ENCODE measurements at regions not wholly inside any gene's neighbourhood (a gene's known extent, or its start where the extent isn't known, plus 50 kb on each side); places are given as distances from the start of the nearest gene placed in this dataset.
"Not testable (repeated sequence)": the region's sequence is repeated elsewhere in the genome, so short reads cannot be mapped to it uniquely, and the experiment has no call there.

GRCh38 chr20:11976966-11977365 lies 59.3 kb downstream of the BTBD3 start:
- DNase-seq (ENCODE audit: low read depth in 4 of 4, low spot score in 1 of 4): no peak

GRCh38 chr20:11978496-11978895 lies 60.8 kb downstream of the BTBD3 start:
- no peak for DNase-seq (ENCODE audit: low read depth in 4 of 4, low spot score in 1 of 4)

DNA sequence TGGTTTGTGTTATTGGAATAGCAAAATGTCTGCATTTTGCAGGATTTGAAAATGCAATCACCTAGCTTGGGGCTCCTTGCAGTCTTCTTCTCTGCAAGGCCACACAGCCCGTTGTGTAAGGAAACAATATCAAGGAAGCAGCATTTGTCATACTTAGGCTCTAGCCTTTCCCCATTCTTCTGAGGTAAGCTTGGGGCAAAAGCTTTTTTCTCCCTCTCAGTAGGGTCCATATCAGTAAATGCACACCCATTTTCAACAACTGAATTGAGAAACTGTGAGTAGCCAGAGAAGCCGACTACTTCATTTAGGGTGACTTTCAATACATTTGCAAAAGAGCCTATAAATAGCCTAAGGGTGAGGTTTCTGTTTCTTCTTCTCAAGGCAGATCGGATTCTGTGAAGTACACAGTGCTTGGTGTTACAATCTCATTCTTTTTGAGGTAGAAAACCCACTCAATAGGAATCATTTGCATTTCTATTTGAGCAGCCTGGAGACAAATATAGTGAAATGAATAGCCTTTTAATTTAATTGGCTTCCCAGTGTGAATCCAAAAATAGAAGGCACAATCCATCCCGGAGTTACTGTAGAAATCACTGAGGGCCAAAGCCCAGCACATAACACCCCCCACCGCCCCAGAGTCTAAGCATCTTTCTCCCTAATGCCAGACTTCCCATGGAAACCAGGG lies 61.8 kb downstream of the BTBD3 start:
- DNase-seq (ENCODE audit: low read depth in 4 of 4, low spot score in 1 of 4): no peak

DNA sequence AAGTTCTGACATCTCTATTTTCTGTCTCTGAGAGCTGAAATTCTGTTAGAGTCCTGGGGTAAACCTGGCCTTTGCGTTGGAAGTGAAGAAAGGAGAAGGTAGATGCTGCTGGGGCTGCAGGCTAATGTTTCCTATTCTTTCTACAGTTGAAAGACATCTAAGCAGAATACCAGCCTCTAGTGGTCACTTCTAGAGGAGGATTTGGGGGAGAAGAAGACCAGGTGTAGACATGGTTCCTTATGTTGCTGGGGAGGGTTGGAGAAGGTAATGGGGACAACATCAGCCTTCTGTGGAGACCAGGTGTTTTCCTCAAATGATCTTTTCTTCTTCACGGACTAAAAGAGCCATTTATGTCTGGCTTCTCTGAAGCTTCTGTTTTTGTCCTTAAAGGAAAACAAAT lies 62.6 kb downstream of the BTBD3 start:
- no peak for DNase-seq (ENCODE audit: low read depth in 4 of 4, low spot score in 1 of 4)

DNA sequence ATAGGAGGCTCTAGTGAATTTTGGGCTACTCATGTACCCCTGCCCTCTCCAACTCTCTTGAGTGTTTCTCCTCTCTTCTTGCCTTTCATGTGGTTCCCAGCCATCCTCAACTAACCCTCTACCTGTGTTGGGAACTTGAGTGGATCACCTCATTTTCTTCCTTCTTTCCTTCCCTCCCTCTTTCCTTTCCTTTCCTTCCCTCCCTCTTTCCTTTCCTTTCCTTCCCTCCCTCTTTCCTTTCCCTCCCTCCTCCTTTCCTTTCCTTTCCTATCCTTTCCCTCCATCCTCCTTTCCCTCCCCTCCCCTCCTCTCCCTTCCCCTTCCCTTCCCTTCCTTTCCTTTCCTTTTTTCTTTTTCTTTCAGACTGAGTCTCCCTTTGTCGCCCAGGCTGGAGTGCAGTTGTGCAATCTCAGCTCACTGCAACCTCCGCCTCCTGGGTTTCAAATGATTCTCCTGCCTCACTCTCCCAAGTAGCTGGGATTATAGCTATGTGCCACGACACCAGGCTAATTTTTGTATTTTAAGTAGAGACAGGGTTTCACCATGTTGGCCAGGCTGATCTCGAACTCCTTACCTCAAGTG lies 63.8 kb downstream of the BTBD3 start:
- no peak for DNase-seq (ENCODE audit: low read depth in 4 of 4, low spot score in 1 of 4)

GRCh38 chr20:11982289-11982954 lies 64.7 kb downstream of the BTBD3 start:
- no peak for DNase-seq (ENCODE audit: low read depth in 4 of 4, low spot score in 1 of 4)

DNA sequence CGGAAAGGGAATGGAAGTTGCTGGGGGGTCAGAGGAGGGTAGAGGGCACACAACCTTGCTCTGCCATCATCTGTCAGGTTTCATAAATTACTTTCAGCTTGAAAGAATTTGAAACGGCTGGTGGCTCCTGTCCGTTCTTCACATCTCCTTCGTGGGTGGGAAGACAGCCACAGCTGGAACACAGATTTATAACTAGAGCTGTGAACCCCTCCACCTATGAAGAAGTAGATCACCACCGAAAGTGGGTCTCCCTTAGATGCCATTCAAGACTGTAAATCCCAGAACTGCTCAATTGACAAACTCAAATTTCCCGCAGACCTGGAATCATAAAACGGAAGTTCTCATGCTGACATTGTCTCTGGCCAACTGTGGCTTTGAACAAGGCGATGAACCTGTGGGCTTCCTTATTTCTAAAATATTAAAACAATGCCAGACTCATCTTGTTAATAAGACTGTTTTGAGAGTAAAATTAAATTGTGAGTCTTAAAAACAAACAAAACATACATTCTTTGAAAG lies 65.3 kb downstream of the BTBD3 start:
- no peak for DNase-seq (ENCODE audit: low read depth in 4 of 4, low spot score in 1 of 4)

- no peak for DNase-seq (ENCODE audit: low read depth in 4 of 4, low spot score in 1 of 4)
Observed at GRCh38 chr20:11986954-11987353, 69.3 kb downstream of the BTBD3 start.

DNA sequence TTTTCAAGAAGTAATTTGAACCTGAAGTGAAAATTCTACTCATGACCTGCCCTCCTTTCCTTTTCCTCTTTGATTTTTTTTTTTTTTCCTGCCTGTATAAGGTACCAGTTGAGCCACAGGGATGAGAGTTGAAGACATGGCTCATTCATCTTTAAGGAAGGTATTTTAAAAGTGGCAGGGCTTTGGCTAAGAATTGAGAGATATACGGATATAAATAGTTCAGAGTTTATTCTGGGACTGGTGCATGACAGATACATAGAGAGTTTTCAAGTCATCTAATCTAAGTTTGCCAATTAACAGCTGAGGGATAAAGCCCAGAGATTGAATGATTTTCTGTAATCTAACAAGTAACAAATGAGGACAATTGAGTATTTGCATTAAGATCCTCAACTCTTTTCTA lies 69.8 kb downstream of the BTBD3 start:
- DNase-seq (ENCODE audit: low read depth in 4 of 4, low spot score in 1 of 4): no peak

DNA sequence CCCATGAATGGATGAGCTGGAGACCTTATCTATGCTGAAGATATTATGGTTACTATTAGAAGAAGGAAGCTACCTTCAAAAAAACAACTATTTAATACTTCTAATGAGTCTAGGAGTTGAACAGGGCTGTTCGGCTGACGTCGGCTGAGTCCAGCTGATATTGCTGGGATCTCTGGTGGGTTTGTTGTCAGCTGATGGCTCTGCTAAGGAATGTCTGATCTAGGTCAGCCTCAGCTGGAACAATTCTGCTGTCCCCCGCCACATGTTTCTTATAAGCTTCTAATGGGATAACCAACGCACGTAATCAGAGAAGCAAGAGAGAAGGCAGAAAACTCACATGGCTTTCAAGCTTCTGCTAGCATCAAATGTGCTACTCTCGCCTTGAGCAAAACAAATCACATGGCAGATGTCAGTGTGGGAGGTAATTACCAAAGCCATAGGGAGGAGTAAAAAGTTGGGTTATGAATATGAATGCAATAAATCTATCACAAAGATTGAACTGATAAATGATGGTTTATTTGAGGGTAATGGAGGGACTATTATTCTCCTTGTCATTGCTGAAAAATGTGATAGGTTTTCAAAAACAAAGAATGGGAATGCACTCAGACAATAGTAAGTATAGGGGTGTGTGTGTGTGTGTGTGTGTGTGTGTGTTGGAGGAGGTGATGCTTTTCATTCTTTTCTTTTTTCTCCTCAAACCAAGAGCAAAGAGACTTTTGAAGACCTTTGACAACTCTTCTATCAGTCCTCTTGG lies 71.5 kb downstream of the BTBD3 start:
- DNase-seq (ENCODE audit: low read depth in 4 of 4, low spot score in 1 of 4): no peak

GRCh38 chr20:11992426-11992825 lies 74.7 kb downstream of the BTBD3 start:
- DNase-seq (ENCODE audit: low read depth in 4 of 4, low spot score in 1 of 4): no peak

- DNase-seq (ENCODE audit: low read depth in 4 of 4, low spot score in 1 of 4): no peak
Observed at GRCh38 chr20:11993886-11994461, 76.3 kb downstream of the BTBD3 start.

DNA sequence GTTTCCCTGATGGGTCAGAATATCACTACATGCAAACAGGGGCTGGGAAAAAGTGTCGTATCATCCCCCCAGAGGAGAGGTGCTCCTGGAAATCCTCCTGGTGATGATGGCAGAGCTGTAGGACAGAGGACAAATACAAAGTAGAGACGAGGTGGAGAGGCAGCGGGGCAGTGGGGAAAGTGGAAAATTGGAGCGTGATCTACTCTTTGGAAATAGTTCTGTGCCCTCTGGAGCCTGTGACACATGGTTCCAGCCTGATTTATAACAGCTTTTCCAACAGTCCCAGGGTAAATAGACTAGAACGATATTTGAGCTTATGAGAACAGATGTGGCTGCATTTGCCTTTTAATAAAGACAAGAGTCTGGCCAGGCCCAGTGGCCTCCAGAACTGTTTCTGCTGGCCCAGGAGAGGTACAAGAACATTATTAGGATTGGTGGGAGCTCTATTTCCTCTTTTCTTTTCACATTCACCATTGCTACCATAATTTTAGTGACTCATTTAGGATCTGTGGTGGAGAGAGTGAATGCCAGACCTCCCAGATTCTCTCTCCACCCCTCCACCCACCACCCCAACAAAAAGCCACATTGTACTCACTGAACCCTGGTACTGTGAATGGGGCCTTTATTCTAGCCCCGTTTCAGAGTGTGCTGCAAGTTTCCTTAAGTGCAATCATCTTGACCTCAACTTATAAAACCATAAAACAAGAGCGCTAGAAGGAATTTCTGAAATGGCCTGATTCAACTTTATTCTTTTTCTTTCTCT lies 78.3 kb downstream of the BTBD3 start:
- no peak for DNase-seq (ENCODE audit: low read depth in 4 of 4, low spot score in 1 of 4)

GRCh38 chr20:12004776-12005175 lies 87.1 kb downstream of the BTBD3 start:
- DNase-seq (ENCODE audit: low read depth in 4 of 4, low spot score in 1 of 4): not testable (repeated sequence)

- DNase-seq (ENCODE audit: low read depth in 4 of 4, low spot score in 1 of 4): peak in 1 of 4 experiments; percentile 5
Observed at GRCh38 chr20:12012241-12013222, 94.8 kb downstream of the BTBD3 start.

DNA sequence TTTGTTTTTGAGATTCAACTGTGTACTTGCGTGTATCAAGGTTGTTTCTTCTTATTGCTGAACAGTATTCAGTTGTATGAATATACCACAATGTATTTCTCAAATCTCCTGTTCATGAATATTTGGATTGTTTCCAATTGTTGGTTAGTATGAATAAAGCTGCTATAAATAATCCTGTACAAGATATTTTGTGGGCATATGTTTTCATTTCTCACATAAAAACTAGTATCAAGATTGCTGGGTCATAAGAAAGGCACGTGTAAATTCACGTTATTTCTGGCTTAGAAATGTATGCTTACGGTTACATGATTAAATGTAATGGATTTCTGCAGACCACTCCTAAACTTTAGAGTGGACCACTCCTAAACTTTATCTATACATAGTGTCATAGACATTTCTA lies 96.6 kb downstream of the BTBD3 start:
- no peak for DNase-seq (ENCODE audit: low read depth in 4 of 4, low spot score in 1 of 4)

GRCh38 chr20:12014736-12015135 lies 97.0 kb downstream of the BTBD3 start:
- no peak for DNase-seq (ENCODE audit: low read depth in 4 of 4, low spot score in 1 of 4)

DNA sequence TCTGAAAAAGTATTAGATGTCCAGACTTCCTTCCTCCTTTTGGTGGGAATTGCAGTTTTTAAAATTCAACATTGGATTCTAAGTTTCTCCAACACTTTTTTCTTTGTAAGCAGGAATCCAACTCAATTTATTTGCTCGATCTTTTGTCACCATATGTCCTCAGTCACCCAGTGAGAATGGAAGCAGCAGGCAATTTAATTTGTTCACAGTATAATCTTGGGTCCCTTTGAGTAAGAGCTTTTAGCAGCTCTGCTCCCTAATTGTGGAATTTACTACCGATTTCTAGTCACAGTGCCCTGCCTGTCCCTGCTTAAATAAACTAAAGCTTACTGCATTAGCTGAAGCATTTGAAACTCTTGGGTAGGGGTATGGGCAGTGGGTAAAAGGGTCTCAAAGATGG lies 98.6 kb downstream of the BTBD3 start:
- no peak for DNase-seq (ENCODE audit: low read depth in 4 of 4, low spot score in 1 of 4)

DNA sequence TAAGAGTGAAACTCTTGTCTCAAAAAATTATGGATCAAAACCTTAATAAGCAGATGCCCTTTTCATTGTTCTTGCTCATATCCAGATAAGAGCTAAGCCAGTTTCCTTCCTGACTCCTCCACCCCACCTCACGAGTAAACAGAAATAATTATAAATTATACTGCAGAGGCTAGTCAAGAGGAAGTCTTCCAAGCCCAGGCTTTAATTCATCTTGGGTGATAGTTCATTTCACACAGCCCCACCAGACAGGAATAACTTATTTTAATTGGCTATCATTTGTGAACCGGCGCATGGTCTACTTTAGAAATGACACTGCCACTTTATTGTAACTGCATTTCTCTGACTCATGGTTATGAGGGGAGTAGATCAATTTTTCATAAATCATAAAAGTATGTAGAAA lies 102.0 kb downstream of the BTBD3 start:
- DNase-seq (ENCODE audit: low read depth in 4 of 4, low spot score in 1 of 4): no peak
